Activated naive CD4-positive, alpha-beta T cell treated with anti-CD3 and anti-CD28 coated beads for 36 hours (primary cell): ENCODE measurements at regions not wholly inside any gene's neighbourhood (a gene's known extent, or its start where the extent isn't known, plus 50 kb on each side); places are given as distances from the start of the nearest gene placed in this dataset.
A peak's percentile ranks its signal among the peaks of the same experiment; 100 is the strongest.
"Not testable (repeated sequence)": the region's sequence is repeated elsewhere in the genome, so short reads cannot be mapped to it uniquely, and the experiment has no call there.

Source experiments
- CTCF ChIA-PET: fragments of 350-600 bp; sonication (Branson Sonifier 250); formaldehyde crosslinking; loops from one replicate; lab custom pipeline; 2021; ENCODE audit warnings: antibody characterized with exemption; lab: Charles Lee
- DNase-seq: peaks from one replicate; pipeline ENCODE4 v3.0.0-alpha.2; 2020
- H3K27ac Mint-ChIP-seq: one replicate; pipeline ENCODE4 v1.8.0; 2021; ENCODE audit warnings: mild to moderate bottlenecking, mixed read lengths
- H3K27me3 Mint-ChIP-seq: one replicate; pipeline ENCODE4 v1.8.0; 2021; ENCODE audit warnings: low read depth, mixed read lengths
- H3K36me3 Mint-ChIP-seq: one replicate; pipeline ENCODE4 v1.8.0; 2021; ENCODE audit warnings: low read depth, mixed read lengths
- H3K4me1 Mint-ChIP-seq: one replicate; pipeline ENCODE4 v1.8.0; 2021; ENCODE audit warnings: low read depth, mixed read lengths
- H3K4me3 Mint-ChIP-seq: one replicate; pipeline ENCODE4 v1.8.0; 2021; ENCODE audit warnings: mild to moderate bottlenecking, moderate library complexity, mixed read lengths
- H3K9me3 Mint-ChIP-seq: one replicate; pipeline ENCODE4 v1.8.0; 2021; ENCODE audit warnings: mixed read lengths
- intact Hi-C: fragments of 100-400 bp; cut with micrococcal nuclease; formaldehyde crosslinking; loops from one replicate; pipeline ENCODE4 v1.15.1; 2023

- Mint-ChIP-seq H3K9me3 (no peaks in the 10 kb centered on the region), H3K36me3 (peaks cover 7% of the 10 kb centered on the region), H3K4me1 (peaks cover 46% of the 10 kb centered on the region), H3K27ac (no peak overlapping the region), H3K27me3 (no peaks in the 10 kb centered on the region), H3K4me3 (no peak overlapping the region)
- DNase-seq, result no peak
- CTCF ChIA-PET, result interaction anchor here (1.0 to 2.3 kb wide), 4 partner anchors 14 to 54 kb away, joined by 3 to 10 read pairs (median 4); no protein-coding TSS in a partner anchor
- intact Hi-C loops, result no loop called here
Measured at GRCh38 chr9:36461323-36461722, 61.3 kb upstream of the RNF38 start.

- intact Hi-C loops, result loop anchor here (1.0 kb wide), 3 partner anchors 13 to 35 kb away; no protein-coding TSS in a partner anchor
- CTCF ChIA-PET, result interaction anchor here (0.8 to 2.2 kb wide), 5 partner anchors 9 to 250 kb away, joined by 3 to 8 read pairs (median 4); no protein-coding TSS in a partner anchor
- not testable (repeated sequence) for H3K36me3 Mint-ChIP-seq, H3K9me3 Mint-ChIP-seq, H3K27me3 Mint-ChIP-seq
- peak overlapping the region; percentile 72 for H3K27ac Mint-ChIP-seq
- peaks cover 50% of the 10 kb centered on the region for H3K4me1 Mint-ChIP-seq
- DNase-seq, result peak; percentile 84
- peak overlapping the region; percentile 60 for H3K4me3 Mint-ChIP-seq
Measured at GRCh38 chr9:36458430-36458915, 58.4 kb upstream of the RNF38 start.

GRCh38 chr9:36457836-36458429 is 57.9 kb upstream of the RNF38 start:
- Mint-ChIP-seq H3K27me3 (no peaks in the 10 kb centered on the region), H3K4me1 (peaks cover 45% of the 10 kb centered on the region), H3K4me3 (peak overlapping the region; percentile 60), H3K27ac (peak overlapping the region; percentile 72), H3K36me3 (peaks cover 5% of the 10 kb centered on the region), H3K9me3 (no peaks in the 10 kb centered on the region)
- no peak for DNase-seq
- intact Hi-C loops, result loop anchor here (1.0 kb wide), 3 partner anchors 13 to 35 kb away; no protein-coding TSS in a partner anchor
- CTCF ChIA-PET, result interaction anchor here (0.7 to 2.2 kb wide), 7 partner anchors 8 to 250 kb away, joined by 3 to 8 read pairs (median 3); no protein-coding TSS in a partner anchor

GRCh38 chr9:36456480-36457065 is 56.5 kb upstream of the RNF38 start:
- Mint-ChIP-seq H3K4me1 (peaks cover 43% of the 10 kb centered on the region), H3K36me3 (peaks cover 5% of the 10 kb centered on the region), H3K27me3 (no peaks in the 10 kb centered on the region), H3K27ac (peak overlapping the region; percentile 18), H3K9me3 (no peaks in the 10 kb centered on the region), H3K4me3 (no peak overlapping the region)
- CTCF ChIA-PET, result interaction anchor here (1.2 to 2.2 kb wide), 5 partner anchors 9 to 99 kb away, joined by 3 to 8 read pairs (median 4); no protein-coding TSS in a partner anchor
- no peak for DNase-seq
- intact Hi-C loops, result no loop called here

GRCh38 chr9:36451949-36452348 is 51.9 kb upstream of the RNF38 start:
- CTCF ChIA-PET, result interaction anchor here (0.6 to 3.5 kb wide), 3 partner anchors 45 to 498 kb away, joined by 4 to 45 read pairs (median 10); no protein-coding TSS in a partner anchor
- no peaks in the 10 kb centered on the region for H3K36me3 Mint-ChIP-seq
- peaks cover 19% of the 10 kb centered on the region for H3K4me1 Mint-ChIP-seq
- DNase-seq, result no peak
- no peaks in the 10 kb centered on the region for H3K9me3 Mint-ChIP-seq
- H3K27me3 Mint-ChIP-seq, result no peaks in the 10 kb centered on the region
- no peak overlapping the region for H3K4me3 Mint-ChIP-seq
- no peak overlapping the region for H3K27ac Mint-ChIP-seq
- intact Hi-C loops, result no loop called here

GRCh38 chr9:36450110-36450732 is 50.2 kb upstream of the RNF38 start:
- no peaks in the 10 kb centered on the region for H3K9me3 Mint-ChIP-seq
- peaks cover 16% of the 10 kb centered on the region for H3K4me1 Mint-ChIP-seq
- intact Hi-C loops, result loop anchor here (1.0 kb wide), 2 partner anchors 43 to 105 kb away; no protein-coding TSS in a partner anchor
- no peak overlapping the region for H3K27ac Mint-ChIP-seq
- CTCF ChIA-PET, result interaction anchor here (0.6 to 3.5 kb wide), 17 partner anchors 8 to 939 kb away, joined by 3 to 45 read pairs (median 4); no protein-coding TSS in a partner anchor
- H3K27me3 Mint-ChIP-seq, result no peaks in the 10 kb centered on the region
- no peak overlapping the region for H3K4me3 Mint-ChIP-seq
- H3K36me3 Mint-ChIP-seq, result no peaks in the 10 kb centered on the region
- peak; percentile 37 for DNase-seq
